ENCODE measurements at regions not wholly inside any gene's neighbourhood (a gene's known extent, or its start where the extent isn't known, plus 50 kb on each side); places are given as distances from the start of the nearest gene placed in this dataset.

- Histone ChIP-seq H3K27ac (no peak overlapping the region), H3K27me3 (no peaks in the 10 kb centered on the region), H3K36me3 (no peaks in the 10 kb centered on the region), H3K4me1 (no peaks in the 10 kb centered on the region), H3K4me3 (no peak overlapping the region), H3K9me3 (no peaks in the 10 kb centered on the region)
- intact Hi-C loops (cut with DNase I; ENCODE audit: low total_unique reads): no loop called here
- DNase-seq: no peak
- TF ChIP-seq, protein P1, sequence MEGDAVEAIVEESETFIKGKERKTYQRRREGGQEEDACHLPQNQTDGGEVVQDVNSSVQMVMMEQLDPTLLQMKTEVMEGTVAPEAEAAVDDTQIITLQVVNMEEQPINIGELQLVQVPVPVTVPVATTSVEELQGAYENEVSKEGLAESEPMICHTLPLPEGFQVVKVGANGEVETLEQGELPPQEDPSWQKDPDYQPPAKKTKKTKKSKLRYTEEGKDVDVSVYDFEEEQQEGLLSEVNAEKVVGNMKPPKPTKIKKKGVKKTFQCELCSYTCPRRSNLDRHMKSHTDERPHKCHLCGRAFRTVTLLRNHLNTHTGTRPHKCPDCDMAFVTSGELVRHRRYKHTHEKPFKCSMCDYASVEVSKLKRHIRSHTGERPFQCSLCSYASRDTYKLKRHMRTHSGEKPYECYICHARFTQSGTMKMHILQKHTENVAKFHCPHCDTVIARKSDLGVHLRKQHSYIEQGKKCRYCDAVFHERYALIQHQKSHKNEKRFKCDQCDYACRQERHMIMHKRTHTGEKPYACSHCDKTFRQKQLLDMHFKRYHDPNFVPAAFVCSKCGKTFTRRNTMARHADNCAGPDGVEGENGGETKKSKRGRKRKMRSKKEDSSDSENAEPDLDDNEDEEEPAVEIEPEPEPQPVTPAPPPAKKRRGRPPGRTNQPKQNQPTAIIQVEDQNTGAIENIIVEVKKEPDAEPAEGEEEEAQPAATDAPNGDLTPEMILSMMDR (IDR thresholded peaks at IDR 0.05): no peak
Observed at GRCh38 chr1:81605023-81605422, 195.7 kb upstream of the ADGRL2 start.

- H3K9me3 ChIP-seq: no peaks in the 10 kb centered on the region
- TF ChIP-seq, protein P1 (IDR thresholded peaks at IDR 0.05): no peak
- H3K4me3 ChIP-seq: no peak overlapping the region
- no peaks in the 10 kb centered on the region for H3K36me3 ChIP-seq
- H3K27me3 ChIP-seq: no peaks in the 10 kb centered on the region
- no peak for DNase-seq
- intact Hi-C loops (cut with DNase I; ENCODE audit: low total_unique reads): no loop called here
- H3K27ac ChIP-seq: no peak overlapping the region
- no peaks in the 10 kb centered on the region for H3K4me1 ChIP-seq
Observed at GRCh38 chr1:81600878-81601622, 199.7 kb upstream of the ADGRL2 start.

- Histone ChIP-seq H3K4me3 (no peak overlapping the region), H3K9me3 (no peaks in the 10 kb centered on the region), H3K27me3 (no peaks in the 10 kb centered on the region), H3K4me1 (no peaks in the 10 kb centered on the region), H3K27ac (no peak overlapping the region), H3K36me3 (no peaks in the 10 kb centered on the region)
- TF ChIP-seq, protein P1 (IDR thresholded peaks at IDR 0.05): no peak
- DNase-seq: no peak
- intact Hi-C loops (cut with DNase I; ENCODE audit: low total_unique reads): no loop called here
Observed at GRCh38 chr1:81600363-81600762, 200.4 kb upstream of the ADGRL2 start.

DNA sequence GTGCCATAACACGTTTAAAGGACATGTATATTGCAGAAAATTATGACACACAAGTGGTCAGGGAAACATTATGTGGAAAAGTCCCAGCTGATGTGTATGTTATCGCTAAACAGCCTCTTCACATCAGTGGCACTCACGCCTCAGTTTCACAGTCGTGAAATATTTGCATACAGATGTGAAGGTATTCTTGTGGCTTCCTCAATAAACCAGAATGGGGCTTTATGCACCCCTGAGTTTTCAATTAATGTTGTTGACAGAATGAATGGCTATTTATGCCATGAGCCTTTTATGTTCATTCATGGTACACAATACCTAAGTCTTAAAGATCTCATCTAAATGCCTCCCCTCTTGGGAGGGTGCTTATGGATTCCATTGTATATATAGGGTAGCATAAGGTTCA, 202.1 kb upstream of the ADGRL2 start:
- no peaks in the 10 kb centered on the region for H3K27me3 ChIP-seq
- intact Hi-C loops (cut with DNase I; ENCODE audit: low total_unique reads): no loop called here
- TF ChIP-seq, protein P1 (IDR thresholded peaks at IDR 0.05): no peak
- H3K9me3 ChIP-seq: no peaks in the 10 kb centered on the region
- no peak overlapping the region for H3K27ac ChIP-seq
- no peak for DNase-seq
- no peak overlapping the region for H3K4me3 ChIP-seq
- H3K36me3 ChIP-seq: no peaks in the 10 kb centered on the region
- H3K4me1 ChIP-seq: no peaks in the 10 kb centered on the region

GRCh38 chr1:81597720-81598426, 202.9 kb upstream of the ADGRL2 start:
- Histone ChIP-seq H3K4me1 (no peaks in the 10 kb centered on the region), H3K9me3 (no peaks in the 10 kb centered on the region), H3K36me3 (no peaks in the 10 kb centered on the region), H3K27ac (no peak overlapping the region), H3K27me3 (no peaks in the 10 kb centered on the region), H3K4me3 (no peak overlapping the region)
- intact Hi-C loops (cut with DNase I; ENCODE audit: low total_unique reads): no loop called here
- no peak for DNase-seq
- TF ChIP-seq, protein P1 (IDR thresholded peaks at IDR 0.05): no peak

All from tibial artery (tissue), 4 donors.